IMR-90 (cell line): ENCODE measurements at regions not wholly inside any gene's neighbourhood (a gene's known extent, or its start where the extent isn't known, plus 50 kb on each side); places are given as distances from the start of the nearest gene placed in this dataset.

Experiments
- ATAC-seq: fragments of 200-7000 bp; cut with Tn5 transposase; 2 replicates; pipeline ENCODE4 v1.9.1; 2020; ENCODE audit warnings: low read depth, mild to moderate bottlenecking, moderate library complexity
- BruUV-seq: library from RNA; stranded (reverse); fragments of 400-500 nt; replicated peaks from 2 replicates; lab custom pipeline; 2021; lab: Mats Ljungman, UMichigan
- CTCF ChIA-PET: fragments of 300-600 bp; formaldehyde crosslinking; extraction: SDS; loops from one replicate; lab custom pipeline; 2021; ENCODE audit warnings: antibody characterized with exemption; lab: Yijun Ruan, JAX
- POLR2A ChIA-PET: fragments of 300-600 bp; sonication (Branson Sonifier 250); formaldehyde crosslinking; loops from one replicate; lab custom pipeline; 2022; ENCODE audit warnings: antibody characterized with exemption; ENCODE audit not compliant: unreplicated experiment; lab: Charles Lee
- DNase-seq: peaks from one replicate; pipeline ENCODE4 v3.0.0; 2013
- H2AFZ ChIP-seq: replicated peaks from 2 replicates; pipeline ENCODE3; 2013; ENCODE audit warnings: low read length, mild to moderate bottlenecking; ENCODE audit not compliant: poor library complexity
- H2AK5ac ChIP-seq: 2 replicates; pipeline ENCODE4 v1.6.1; 2013; ENCODE audit warnings: low read depth, low read length, inconsistent platforms
- H2AK9ac ChIP-seq: replicated peaks from 2 replicates; pipeline ENCODE3; 2013; ENCODE audit warnings: mild to moderate bottlenecking, low read depth, low read length, moderate library complexity; ENCODE audit not compliant: poor library complexity
- H2BK120ac ChIP-seq: 2 replicates; pipeline ENCODE4 v1.6.1; 2013; ENCODE audit warnings: low read depth, low read length, inconsistent platforms
- H2BK15ac ChIP-seq: 3 replicates; pipeline ENCODE4 v1.6.1; 2013; ENCODE audit warnings: low read depth, low read length, inconsistent platforms
- H2BK20ac ChIP-seq: 2 replicates; pipeline ENCODE4 v1.6.1; 2013; ENCODE audit warnings: low read depth, mild to moderate bottlenecking, inconsistent platforms, low read length, moderate library complexity
- H2BK5ac ChIP-seq: 2 replicates; pipeline ENCODE4 v1.6.1; 2013; ENCODE audit warnings: mild to moderate bottlenecking, low read depth, low read length, inconsistent platforms; ENCODE audit not compliant: poor library complexity, severe bottlenecking
- H3K14ac ChIP-seq: replicated peaks from 2 replicates; pipeline ENCODE4 v1.6.1; 2013; ENCODE audit warnings: low read depth, low read length, inconsistent platforms
- H3K18ac ChIP-seq: 2 replicates; pipeline ENCODE4 v1.6.1; 2013; ENCODE audit warnings: low read depth, low read length, control low read depth
- H3K23ac ChIP-seq: 2 replicates; pipeline ENCODE4 v1.6.1; 2013; ENCODE audit warnings: low read depth, low read length, inconsistent platforms
- H3K27ac ChIP-seq: 2 replicates; pipeline ENCODE4 v1.5.1; 2013; ENCODE audit warnings: mild to moderate bottlenecking, control low read depth, low read length; ENCODE audit not compliant: insufficient read depth
- H3K27me3 ChIP-seq: 2 replicates; pipeline ENCODE4 v1.6.1; 2013; ENCODE audit warnings: low read length; ENCODE audit not compliant: control insufficient read depth, insufficient read depth
- H3K36me3 ChIP-seq: 2 replicates; pipeline ENCODE4 v1.6.1; 2013; ENCODE audit warnings: low read length, mixed read lengths; ENCODE audit not compliant: control insufficient read depth, insufficient read depth
- H3K4ac ChIP-seq: 2 replicates; pipeline ENCODE4 v1.6.1; 2013; ENCODE audit warnings: low read depth, low read length, inconsistent platforms
- H3K4me1 ChIP-seq: 2 replicates; pipeline ENCODE4 v1.6.1; 2013; ENCODE audit warnings: low read length, mixed read lengths; ENCODE audit not compliant: control insufficient read depth, insufficient read depth
- H3K4me2 ChIP-seq: 2 replicates; pipeline ENCODE4 v1.6.1; 2013; ENCODE audit warnings: low read depth, mild to moderate bottlenecking, control low read depth, low read length, moderate library complexity
- H3K4me3 ChIP-seq: 2 replicates; pipeline ENCODE4 v1.5.1; 2013; ENCODE audit warnings: low read depth, mild to moderate bottlenecking, control low read depth, low read length, moderate library complexity; ENCODE audit not compliant: insufficient read depth
- H3K56ac ChIP-seq: 2 replicates; pipeline ENCODE4 v1.6.1; 2013; ENCODE audit warnings: low read length, inconsistent platforms; ENCODE audit not compliant: insufficient read depth; ENCODE audit errors: extremely low read depth
- H3K79me1 ChIP-seq, 2 experiments: 2 replicates each; pipeline ENCODE4 v1.6.1; 2013; ENCODE audit warnings: low read length in 2 of 2, inconsistent platforms in 1 of 2, low read depth in 1 of 2
- H3K9ac ChIP-seq: 2 replicates; pipeline ENCODE4 v1.6.1; 2013; ENCODE audit warnings: low read depth, low read length, control low read depth
- H3K9me1 ChIP-seq: 2 replicates; pipeline ENCODE4 v1.6.1; 2013; ENCODE audit warnings: low read length, inconsistent platforms; ENCODE audit not compliant: insufficient read depth
- H3K9me3 ChIP-seq: 2 replicates; pipeline ENCODE4 v1.6.1; 2013; ENCODE audit warnings: low read length; ENCODE audit not compliant: control insufficient read depth, insufficient read depth
- H4K20me1 ChIP-seq: 2 replicates; pipeline ENCODE4 v1.6.1; 2013; ENCODE audit warnings: low read length, inconsistent platforms; ENCODE audit not compliant: insufficient read depth
- H4K5ac ChIP-seq: 2 replicates; pipeline ENCODE4 v1.6.1; 2013; ENCODE audit warnings: mild to moderate bottlenecking, low read depth, low read length, control low read depth
- H4K8ac ChIP-seq, 2 experiments: 2 replicates each; pipeline ENCODE4 v1.6.1; 2013; ENCODE audit warnings: low read depth in 2 of 2, low read length in 2 of 2, control low read depth in 1 of 2, inconsistent platforms in 1 of 2
- H4K91ac ChIP-seq: 2 replicates; pipeline ENCODE4 v1.6.1; 2013; ENCODE audit warnings: low read depth, low read length, inconsistent platforms; ENCODE audit not compliant: insufficient read depth
- CEBPB ChIP-seq: IDR thresholded peaks from 2 replicates; pipeline ENCODE4 v1.6.1; 2012; ENCODE audit warnings: low read depth, low read length, improper control_type of control experiment
- CHD1 ChIP-seq: IDR thresholded peaks from 2 replicates; pipeline ENCODE4 v1.6.1; 2012; ENCODE audit warnings: low read depth, low read length, improper control_type of control experiment
- ELK1 ChIP-seq: fragments of 150-350 bp; IDR thresholded peaks from 2 replicates; pipeline ENCODE4 v1.6.1; 2016; ENCODE audit warnings: low read depth, mild to moderate bottlenecking, low read length, moderate library complexity, borderline replicate concordance
- MAFK ChIP-seq: IDR thresholded peaks from 2 replicates; pipeline ENCODE4 v1.6.1; 2012; ENCODE audit warnings: low read depth, low read length, improper control_type of control experiment
- MXI1 ChIP-seq: IDR thresholded peaks from 2 replicates; pipeline ENCODE4 v1.6.1; 2012; ENCODE audit warnings: low read depth, mild to moderate bottlenecking, low read length, moderate library complexity, borderline replicate concordance
- POLR2A ChIP-seq: IDR thresholded peaks from 2 replicates; pipeline ENCODE4 v1.6.1; 2012; ENCODE audit warnings: mild to moderate bottlenecking, low read depth, low read length
- RAD21 ChIP-seq: IDR thresholded peaks from 2 replicates; pipeline ENCODE4 v1.6.1; 2012; ENCODE audit warnings: low read length, improper control_type of control experiment
- RCOR1 ChIP-seq: IDR thresholded peaks from 2 replicates; pipeline ENCODE4 v1.6.1; 2012; ENCODE audit warnings: mild to moderate bottlenecking, low read length, improper control_type of control experiment; ENCODE audit not compliant: insufficient replicate concordance
- RFX5 ChIP-seq: IDR thresholded peaks from 2 replicates; pipeline ENCODE4 v1.8.0; 2012; ENCODE audit warnings: low read depth, mild to moderate bottlenecking, low read length, moderate library complexity
- USF2 ChIP-seq: fragments of 150-350 bp; IDR thresholded peaks from 2 replicates; pipeline ENCODE4 v1.6.1; 2017; ENCODE audit warnings: mild to moderate bottlenecking, antibody characterized with exemption, low read length, low read depth
- WGBS, 2 experiments: methylation state at CpG; one replicate each; pipeline versions ENCODE4 v1.1.5 to v1.1.7; 2013; ENCODE audit warnings: missing lambda C conversion rate in 2 of 2; ENCODE audit not compliant: insufficient read length in 1 of 2; ENCODE audit errors: extremely low coverage in 2 of 2; 5-methylcytosine and 5-hydroxymethylcytosine counted together
- dilution Hi-C: fragments of 300-500 bp; cut with HindIII; formaldehyde crosslinking; loops from one replicate; pipeline ENCODE4 v1.14.3; 2018; ENCODE audit warnings: low sequenced_read_pairs; ENCODE audit not compliant: unreplicated experiment
- in situ Hi-C: fragments of 300-500 bp; cut with MboI; formaldehyde crosslinking; loops from 3 replicates; pipeline ENCODE4 v1.14.3; 2019; ENCODE audit warnings: low sequenced_read_pairs, inconsistent platforms, mixed read lengths
- intact Hi-C: fragments of 100-400 bp; cut with micrococcal nuclease; formaldehyde crosslinking; loops from 2 replicates; pipeline ENCODE4 v1.10.0; 2022

DNA sequence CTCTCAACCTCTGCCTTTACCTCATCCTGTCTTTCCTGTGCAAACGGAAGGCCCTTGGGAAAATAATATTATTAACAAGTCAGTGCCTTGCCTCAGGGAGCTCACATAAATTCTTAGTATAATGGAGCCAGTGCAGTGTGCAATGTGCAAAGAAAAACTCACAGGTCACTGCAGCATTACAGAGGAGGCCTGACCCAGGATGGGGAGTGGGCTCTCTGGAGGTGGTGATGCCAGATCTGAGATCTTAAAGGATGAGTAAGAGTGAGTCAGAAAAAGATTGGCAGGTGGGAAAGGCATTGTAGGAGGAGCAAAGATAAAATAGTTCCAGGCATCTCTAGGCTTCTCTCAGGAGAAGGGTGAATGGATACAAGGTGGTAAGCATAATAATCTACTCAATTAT, 185.6 kb upstream of the ADAMTS9 start:
- no peak overlapping the region for H2AK5ac ChIP-seq
- H3K9ac ChIP-seq = no peak overlapping the region
- no CpG with 5 or more reads among the region's 1 CpG for WGBS, 2 experiments
- H2BK5ac ChIP-seq = no peak overlapping the region
- H2BK20ac ChIP-seq = no peak overlapping the region
- no peak overlapping the region for H3K18ac ChIP-seq
- no peak overlapping the region for H4K8ac ChIP-seq
- ATAC-seq = no peak
- BruUV-seq = no TSS peak
- H3K9me1 ChIP-seq = no peaks in the 10 kb centered on the region
- no peak overlapping the region for H2AK9ac ChIP-seq
- H3K56ac ChIP-seq = no peak overlapping the region
- POLR2A ChIA-PET = no interaction called here
- H3K27me3 ChIP-seq = no peaks in the 10 kb centered on the region
- H4K5ac ChIP-seq = no peak overlapping the region
- no peak overlapping the region for H3K27ac ChIP-seq
- H3K4ac ChIP-seq = no peak overlapping the region
- no peak overlapping the region for H3K4me2 ChIP-seq
- no peak overlapping the region for H2BK120ac ChIP-seq
- H3K14ac ChIP-seq = no peak overlapping the region
- no peak overlapping the region for H3K4me3 ChIP-seq
- no peaks in the 10 kb centered on the region for H3K36me3 ChIP-seq
- no peaks in the 10 kb centered on the region for H3K79me1 ChIP-seq
- in situ Hi-C loops (no loop called here), intact Hi-C loops (no loop called here), dilution Hi-C loops (no loop called here)
- H4K20me1 ChIP-seq = no peaks in the 10 kb centered on the region
- H2BK15ac ChIP-seq = no peak overlapping the region
- H4K91ac ChIP-seq = no peak overlapping the region
- CTCF ChIA-PET = no interaction called here
- no peak for DNase-seq
- H3K4me1 ChIP-seq = no peaks in the 10 kb centered on the region; the same call in 1 of the 2 replicates
- TF ChIP-seq USF2 (no peak), RAD21 (no peak), CHD1 (no peak), RCOR1 (no peak), RFX5 (no peak), ELK1 (no peak), CEBPB (no peak), MXI1 (no peak), POLR2A (no peak), MAFK (no peak)
- no peak overlapping the region for H2AFZ ChIP-seq
- no peak overlapping the region for H3K23ac ChIP-seq
- no peaks in the 10 kb centered on the region for H3K9me3 ChIP-seq
